Activated CD8-positive, alpha-beta memory T cell treated with anti-CD3 and anti-CD28 coated beads, Interleukin-2, amount 50 U/mL, for 4 hours (primary cell): ENCODE measurements at regions not wholly inside any gene's neighbourhood (a gene's known extent, or its start where the extent isn't known, plus 50 kb on each side); places are given as distances from the start of the nearest gene placed in this dataset.
"Not testable (repeated sequence)": the region's sequence is repeated elsewhere in the genome, so short reads cannot be mapped to it uniquely, and the experiment has no call there.

Experiments used
- DNase-seq: peaks from one replicate; pipeline ENCODE4 v3.0.0-alpha.2; 2020

DNA sequence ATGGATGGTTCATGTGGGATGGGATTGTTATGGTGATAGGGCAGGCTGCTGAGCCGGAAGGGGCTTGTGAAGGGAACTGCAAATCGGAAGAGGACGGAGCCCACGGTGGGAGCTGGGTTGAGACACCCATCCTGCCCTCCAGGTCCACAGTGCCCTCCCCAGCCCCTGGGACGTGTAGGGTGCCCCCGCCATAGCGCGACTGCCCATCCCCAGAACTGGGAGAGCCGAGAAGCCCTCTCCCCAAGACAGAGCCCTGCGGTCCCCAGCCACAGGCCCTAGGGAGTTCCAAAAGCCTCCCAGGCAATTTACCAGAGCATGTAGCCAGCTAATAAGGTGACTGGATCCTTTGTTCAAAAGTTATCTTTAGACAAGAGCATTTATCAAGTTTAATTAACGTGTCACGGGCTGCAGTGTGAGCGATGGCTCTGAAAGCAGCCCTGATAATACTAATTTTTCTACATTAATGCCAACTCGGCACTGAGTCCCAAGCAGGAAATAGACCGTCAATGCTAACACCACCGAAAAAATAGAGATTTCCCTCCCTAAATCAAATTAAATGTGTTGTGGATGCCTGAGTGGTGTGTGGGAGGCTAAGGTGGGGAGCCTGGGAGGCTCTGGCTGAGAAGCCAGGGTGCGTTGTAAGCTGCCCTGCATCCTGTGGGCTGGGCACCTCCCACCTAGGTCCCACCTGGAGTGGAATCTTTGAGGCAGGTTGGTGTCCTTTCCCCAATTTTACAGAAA, 76.8 kb upstream of the RTL6 start:
- no peak for DNase-seq

DNA sequence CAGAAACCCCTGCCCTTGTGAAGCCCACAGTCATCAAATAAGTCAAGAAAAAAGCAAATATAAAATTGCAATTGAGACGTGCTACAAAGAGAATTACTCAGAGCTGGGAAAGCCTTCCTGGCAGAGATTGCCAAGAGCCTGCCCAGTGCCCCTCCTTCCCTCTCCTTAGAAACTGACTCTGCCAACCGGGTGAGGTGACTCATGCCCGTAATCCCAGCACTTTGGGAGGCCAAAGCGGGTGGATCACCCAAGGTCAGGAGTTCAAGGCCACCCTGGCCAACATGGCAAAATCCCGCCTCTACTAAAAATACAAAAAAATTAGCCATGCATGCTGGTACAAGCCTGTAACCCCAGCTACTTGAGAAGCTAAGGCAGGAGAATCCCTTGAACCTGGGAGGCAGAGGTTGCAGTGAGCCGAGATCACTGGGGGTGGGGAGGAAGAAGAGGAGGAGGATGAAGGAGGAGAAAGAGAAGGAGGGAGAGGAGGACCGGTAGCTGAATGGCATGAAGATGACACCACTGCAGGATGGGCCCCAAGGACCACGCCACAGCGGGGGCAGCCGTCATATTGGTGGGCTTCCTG, 76.1 kb upstream of the RTL6 start:
- no peak for DNase-seq

DNA sequence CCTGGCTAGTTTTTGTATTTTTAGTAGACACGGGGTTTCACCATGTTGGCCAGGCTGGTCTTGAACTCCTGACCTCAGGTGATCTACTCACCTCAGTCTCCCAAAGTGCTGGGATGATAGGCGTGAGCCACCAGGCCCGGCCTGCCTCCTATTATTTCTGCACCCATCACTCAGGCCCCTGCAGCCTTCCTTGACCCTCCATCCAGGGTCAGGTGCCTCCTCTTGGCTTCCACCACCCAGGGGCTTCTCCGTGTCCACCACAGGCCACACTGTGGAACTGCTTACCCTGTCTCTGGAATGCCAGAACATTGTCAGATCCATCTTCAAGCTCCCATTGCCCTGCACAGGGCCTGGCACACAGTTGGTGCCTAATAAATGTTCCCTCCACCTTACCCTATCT, 75.4 kb upstream of the RTL6 start:
- DNase-seq, result no peak

DNA sequence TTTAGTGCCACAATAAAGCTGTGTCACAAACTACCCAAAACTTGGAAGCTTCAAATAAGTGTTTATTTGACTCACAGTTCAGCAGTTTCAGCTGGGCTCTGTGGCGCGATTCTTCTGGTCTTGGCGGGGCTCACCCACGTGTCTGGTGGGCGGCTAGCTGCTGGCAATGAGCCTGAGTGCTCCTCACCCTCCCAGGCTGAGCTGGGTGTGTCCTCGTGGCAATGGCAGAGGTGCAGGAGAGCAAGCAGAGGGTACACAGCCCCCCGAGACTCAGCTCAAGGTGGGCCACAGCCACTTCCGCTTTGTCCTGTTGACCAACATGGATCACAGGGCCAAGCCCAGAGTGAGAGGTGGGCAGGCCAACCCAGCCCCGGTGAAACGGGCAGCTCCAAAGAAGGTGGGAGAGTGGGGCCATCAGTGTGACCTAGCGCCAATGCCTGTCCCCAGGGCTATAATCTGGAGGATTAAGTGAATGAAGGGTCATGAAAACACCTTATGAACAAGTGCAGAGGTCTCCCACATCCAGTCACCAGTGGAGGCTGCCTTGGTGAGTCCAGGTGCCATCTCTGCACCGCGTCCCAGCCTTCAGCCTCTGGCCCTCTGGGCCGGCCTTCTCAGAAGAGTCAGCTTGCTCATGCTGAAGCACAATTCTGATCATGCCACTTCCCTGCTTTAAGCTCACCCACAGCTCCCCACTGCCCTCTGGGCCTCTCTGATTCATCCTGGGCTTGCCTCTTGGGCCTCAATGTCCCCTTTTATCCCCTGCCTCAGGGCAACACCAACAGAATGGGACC, 74.6 kb upstream of the RTL6 start:
- no peak for DNase-seq

DNA sequence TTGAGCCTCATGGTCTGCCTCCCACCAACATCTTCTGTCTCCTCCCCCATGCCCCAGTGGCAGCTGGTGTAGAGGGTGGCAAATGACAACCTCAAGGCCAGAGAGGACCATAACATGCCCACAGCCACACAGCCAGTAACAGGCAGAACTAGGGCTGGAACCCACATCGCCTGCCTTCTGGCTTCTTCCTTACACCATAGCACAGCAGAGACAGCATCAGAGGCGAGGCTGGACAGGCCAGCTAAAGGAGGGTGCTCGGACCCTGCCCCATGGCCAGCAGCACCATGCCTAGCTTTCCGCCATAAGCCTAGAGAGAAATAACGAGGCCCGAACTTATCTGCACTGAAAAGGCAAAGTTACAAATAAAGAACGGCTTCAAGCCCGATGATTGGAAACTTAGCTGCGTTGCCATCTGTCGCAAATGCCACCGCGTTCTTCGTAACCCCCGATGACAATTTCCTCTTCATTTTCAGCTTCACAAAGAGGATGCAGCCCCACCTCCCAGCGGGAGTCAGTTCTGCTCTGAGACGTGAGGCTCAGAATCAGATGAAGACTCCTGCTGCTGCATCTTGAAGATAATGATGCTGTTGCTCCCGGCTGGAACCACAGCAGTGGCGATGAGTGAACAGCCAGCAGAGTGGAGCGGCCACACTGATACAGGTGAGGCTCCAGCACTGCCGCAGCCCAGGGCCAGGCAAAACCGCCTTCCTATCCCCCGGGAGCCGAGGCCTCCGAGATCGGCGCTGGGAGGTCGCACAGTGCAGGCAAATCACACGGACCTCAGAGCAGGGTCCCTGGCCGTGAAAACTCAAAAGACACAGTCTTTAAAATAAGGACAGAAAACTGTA, 73.8 kb upstream of the RTL6 start:
- no peak for DNase-seq

DNA sequence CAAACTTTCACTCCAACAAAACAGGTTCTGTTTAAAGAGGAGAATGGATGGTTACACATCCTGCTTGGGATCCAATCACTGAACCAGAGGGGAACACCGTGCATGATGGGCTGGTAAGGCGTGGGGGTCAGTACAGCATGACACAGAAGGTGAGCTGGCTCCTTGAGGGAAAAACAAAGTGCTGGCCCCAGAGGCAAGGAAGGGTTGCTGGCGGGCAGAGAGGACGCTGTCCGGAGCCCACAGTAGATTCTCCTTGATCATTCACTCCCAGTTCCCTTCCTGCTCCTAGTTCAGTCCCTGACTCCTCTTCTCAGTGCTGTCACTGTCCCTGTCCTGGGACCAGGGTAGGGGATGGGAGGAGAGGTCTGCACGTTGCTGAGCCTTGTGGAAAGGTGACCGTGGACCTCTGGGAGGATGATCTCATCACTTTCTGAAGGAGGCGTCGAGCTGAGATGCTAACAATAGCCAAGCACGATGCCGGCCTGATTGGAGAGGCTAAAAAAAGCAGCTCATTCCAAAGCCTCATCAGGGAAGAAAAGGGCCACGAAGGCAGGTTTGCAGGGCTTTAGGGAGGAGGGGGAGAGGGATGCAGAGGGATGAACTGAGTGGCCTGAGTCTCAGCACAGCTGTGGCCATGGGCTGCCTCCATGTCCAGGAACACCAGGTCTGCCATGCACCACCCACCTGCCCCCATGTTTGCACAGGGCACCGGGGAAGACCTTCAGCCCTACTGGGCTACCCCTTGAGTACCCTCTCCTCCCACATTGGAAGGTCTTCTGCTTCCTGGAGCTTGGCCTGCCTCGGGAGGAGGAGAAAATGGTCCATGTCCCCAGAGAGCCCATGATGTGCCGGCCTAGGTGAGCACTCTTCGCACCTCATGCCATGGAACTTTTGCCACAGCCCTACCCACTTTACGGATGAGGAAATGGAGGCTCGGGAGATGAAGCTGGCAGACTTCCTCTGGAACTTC, 72.7 kb upstream of the RTL6 start:
- DNase-seq, result no peak

DNA sequence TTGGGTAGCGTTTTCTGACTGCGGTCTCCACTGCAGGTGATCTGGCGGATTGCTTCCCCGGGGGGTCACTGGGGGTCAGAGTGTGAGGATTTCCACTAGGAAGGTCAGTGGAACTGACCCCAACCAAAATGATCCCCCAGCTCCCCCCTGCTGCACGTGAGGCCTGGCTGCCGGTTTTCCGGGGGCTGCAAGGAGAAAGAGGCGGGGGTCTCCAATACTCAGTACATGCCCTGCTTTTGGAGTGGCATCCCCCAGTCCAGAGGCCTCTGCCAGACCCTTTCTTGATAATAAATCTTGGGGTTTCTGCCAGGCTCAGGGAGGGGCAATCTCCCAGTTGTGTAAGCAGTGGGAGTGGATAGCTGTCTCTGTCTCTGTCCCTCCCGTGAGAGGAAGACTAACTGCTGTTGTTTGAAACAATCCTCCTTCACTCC, 71.5 kb upstream of the RTL6 start:
- DNase-seq, result no peak

DNA sequence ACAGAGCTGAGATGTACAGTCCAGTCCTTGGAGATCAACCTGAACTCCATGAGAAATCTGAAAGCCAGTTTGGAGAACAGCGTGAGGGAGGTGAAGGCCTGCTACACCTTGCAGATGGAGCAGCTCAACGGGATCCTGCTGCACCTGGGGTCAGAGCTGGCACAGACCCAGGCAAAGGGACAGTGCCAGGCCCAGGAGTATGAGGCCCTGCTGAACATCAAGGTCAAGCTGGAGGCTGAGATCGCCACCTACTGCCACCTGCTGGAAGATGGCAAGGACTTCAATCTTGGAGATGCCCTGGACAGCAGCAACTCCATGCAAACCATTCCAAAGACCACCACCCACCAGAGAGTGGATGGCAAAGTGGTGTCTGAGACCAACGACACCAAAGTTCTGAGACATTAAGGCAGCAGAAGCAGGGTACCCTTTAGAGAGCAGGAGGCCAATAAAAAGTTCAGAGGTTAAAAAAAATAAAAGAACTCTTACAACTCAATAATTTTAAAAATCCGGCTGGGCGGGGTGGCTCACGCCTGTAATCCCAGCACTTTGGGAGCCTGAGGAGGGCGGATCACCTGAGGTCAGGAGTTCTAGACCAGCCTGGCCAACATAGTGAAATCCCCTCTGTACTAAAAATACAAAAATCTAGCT, 69.9 kb upstream of the RTL6 start:
- DNase-seq, result peak; percentile 59

DNA sequence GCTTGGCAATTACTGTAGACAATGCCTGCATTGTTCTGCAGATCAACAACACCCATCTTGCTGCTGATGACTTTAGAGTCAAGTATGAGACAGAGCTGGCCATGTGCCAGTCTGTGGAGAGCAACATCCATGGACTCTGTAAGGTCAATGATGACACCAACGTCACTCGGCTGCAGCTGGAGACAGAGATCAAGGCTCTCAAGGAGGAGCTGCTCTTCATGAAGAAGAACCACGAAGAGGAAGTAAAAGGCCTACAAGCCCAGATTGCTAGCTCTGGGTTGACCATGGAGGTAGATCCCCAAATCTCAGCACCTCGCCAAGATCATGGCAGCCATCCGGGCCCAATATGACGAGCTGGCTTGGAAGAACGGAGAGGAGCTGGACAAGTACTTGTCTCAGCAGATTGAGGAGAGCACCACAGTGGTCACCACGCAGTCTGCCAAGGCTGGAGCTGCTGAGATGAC, 69.4 kb upstream of the RTL6 start:
- DNase-seq, result not testable (repeated sequence)

DNA sequence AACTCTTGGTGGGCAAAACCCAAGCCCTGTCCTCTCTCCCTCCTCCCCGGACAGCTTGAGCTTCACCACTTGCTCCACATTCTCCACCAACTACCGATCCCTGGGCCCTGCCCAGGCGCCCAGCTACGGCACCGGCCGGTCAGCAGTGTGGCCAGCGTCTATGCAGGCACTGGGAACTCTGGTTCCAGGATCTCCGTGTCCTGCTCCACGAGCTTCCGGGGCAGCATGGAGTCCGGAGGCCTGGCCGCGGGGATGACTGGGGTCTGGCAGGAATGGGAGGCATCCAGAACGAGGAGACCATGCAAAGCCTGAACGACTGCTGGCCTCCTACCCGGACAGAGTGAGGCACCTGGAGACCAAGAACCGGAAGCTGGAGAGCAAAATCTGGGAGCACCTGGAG, 68.9 kb upstream of the RTL6 start:
- DNase-seq, result no peak

DNA sequence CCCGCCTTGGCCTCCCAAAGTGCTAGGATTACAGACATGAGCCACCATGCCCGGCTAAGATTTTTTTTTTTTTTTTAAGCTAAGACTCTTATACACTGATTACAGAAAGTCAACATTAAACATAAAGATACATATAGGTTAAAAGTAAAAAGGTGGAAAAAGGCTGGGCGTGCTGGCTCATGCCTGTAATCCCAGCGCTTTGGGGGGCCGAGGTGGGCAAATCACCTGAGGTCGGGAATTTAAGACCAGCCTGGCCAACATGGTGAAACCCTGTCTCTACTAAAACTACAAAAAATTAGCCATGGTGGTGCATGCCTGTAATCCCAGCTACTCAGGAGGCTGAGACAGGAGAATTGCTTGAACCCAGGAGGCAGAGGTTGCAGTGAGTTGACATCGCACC, 64.6 kb upstream of the RTL6 start:
- not testable (repeated sequence) for DNase-seq

DNA sequence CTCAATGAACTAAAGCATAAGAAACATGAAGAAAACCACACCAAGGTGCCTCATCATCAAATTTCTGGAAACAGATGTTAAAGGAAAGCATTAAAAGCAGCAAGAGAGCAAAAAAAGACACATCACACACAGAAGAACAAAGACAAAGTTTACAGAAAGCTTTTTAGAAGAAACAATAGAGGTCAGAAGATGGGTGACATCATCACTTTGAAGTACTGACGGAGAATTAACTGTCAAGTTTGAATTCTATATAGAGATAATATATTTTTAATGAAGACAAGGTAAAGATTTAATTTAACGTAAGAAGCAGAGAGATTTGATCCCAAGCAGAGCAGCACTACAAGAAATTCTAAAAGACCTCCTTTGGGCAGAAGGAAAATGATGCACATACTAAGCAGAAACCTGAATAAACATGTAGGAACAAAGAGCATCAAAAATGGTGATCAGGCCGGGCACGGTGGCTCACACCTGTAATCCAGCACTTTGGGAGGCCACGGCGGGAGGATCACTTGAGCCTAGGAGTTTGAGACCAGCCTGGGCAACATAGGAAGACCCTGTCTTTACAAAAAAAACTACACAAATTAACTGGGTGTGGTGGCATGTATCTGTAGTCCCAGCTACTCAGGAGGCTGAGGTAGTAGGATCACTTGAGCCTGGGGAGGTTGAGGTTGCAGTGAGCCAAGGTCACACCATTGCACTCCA, 63.3 kb upstream of the RTL6 start:
- no peak for DNase-seq

DNA sequence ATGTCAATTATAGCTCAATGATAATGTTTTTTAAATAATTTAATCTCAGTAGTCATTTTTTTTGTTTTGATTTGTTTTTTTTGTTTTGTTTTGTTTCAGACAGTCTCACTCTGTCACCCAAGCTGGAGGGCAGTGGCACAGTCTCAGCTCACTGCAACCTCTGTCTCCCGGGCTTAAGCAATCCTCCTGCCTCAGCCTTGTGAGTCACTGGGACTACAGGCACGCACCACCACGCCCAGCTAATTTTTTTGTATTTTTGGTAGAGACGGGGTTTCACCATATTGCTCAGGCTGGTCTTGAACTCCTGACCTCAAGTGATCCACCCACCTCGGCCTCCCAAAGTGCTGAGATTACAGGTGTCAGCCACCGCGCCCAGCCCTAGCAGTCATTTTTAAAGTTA, 60.6 kb upstream of the RTL6 start:
- not testable (repeated sequence) for DNase-seq

DNA sequence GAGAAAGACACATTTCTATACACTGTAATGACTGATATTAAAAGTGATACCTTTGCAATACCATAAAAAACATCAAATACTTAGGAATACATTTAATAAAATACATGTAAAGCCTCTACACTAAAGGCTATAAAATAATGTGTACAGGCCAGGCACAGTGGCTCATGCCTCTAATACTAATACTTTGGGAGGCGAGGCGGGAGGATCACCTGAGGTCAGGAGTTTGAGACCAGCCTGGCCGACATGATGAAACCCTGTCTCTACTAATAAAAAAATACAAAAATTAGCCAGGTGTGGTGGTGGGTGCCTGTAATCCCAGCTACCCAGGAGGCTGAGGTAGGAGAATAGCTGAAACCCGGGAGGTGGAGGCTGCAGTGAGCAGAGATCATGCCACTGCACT, 59.8 kb upstream of the RTL6 start:
- not testable (repeated sequence) for DNase-seq

DNA sequence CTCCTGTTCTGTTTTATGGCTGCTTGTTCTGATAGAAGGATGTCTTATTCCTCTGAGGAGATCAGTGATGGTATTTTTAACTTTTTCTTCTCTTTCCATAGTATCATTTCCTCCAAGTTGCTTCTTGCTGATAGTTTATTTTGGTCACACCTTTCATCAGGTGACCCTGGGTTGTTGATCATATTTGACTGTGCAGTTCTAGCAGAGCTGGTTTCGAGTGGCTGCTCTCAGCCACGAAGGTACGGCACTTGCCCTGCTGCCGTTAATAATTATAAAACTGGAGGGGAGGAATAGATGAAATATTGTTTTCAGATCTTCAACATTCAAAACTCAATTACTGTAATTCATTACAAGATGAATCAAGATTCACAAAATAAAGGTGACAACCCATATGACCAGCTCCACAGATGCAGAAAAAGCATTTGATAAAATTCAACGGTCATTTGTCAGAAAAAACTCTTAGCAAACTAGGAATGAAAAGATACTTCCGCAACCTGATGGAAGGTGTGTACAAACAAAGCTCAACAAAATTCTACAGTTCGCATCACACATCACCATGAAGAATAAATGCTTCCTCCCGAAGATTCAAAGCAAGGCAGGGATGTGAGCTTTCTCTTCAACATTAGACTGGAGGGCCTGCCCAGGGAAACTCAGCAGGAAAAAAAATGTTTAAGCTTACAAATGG, 59.2 kb upstream of the RTL6 start:
- no peak for DNase-seq

DNA sequence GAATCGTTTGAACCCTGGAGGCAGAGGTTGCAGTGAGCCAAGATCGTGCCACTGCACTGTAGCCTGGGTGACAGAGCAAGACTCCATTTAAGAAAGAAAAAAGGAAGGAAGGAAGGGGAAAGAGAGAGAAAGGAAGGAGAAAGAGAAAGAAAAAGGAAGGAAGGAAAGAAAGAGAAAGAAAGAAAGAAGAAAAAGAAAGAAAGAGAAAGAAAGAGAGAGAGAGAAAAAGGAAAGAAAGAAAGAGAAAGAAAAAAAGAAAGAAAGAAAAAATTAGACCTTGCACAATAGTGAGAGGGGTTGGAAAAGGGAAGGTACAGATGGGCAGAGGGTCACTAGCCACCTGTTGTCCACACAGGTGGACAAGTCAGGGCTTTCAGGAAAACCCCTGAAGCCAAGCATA, 57.6 kb upstream of the RTL6 start:
- DNase-seq, result no peak

DNA sequence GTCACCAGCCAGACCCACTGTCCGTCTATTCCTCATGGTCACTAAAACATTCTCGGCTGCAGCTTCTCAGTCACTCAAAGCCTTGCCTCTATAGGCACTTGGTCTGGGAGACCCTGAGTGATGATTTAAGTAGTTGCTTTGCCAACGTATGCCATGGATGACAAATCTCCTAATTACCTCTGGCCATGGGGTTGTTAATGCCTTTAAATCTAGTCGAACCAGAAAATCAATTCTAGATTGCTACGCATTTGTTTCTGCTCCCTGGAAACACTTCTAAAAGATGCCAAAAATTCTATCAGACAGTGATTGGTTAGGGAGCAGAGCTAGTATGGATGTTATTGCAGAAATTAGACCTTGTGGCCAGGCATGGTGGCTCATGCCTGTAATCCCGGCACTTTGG, 57.0 kb upstream of the RTL6 start:
- DNase-seq, result no peak

DNA sequence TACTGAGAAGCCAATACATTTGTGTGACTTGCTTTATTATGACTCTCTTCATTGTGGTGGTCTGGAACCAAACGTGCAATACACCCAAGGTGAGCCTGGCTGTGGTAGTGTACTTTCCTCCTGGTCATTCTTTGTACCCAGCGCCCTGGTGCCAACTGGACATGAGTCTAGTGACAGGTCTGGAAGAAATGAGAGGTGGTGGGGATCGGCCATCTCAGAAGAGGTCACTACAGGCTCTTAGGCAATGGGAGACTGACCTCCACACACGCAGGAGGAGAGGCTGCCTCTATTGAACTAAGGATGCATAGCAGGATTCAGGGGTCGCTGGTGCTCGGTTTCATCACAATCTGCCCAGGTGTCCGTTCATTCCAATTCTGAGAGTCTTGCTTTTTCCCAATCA, 56.4 kb upstream of the RTL6 start:
- DNase-seq, result no peak

DNA sequence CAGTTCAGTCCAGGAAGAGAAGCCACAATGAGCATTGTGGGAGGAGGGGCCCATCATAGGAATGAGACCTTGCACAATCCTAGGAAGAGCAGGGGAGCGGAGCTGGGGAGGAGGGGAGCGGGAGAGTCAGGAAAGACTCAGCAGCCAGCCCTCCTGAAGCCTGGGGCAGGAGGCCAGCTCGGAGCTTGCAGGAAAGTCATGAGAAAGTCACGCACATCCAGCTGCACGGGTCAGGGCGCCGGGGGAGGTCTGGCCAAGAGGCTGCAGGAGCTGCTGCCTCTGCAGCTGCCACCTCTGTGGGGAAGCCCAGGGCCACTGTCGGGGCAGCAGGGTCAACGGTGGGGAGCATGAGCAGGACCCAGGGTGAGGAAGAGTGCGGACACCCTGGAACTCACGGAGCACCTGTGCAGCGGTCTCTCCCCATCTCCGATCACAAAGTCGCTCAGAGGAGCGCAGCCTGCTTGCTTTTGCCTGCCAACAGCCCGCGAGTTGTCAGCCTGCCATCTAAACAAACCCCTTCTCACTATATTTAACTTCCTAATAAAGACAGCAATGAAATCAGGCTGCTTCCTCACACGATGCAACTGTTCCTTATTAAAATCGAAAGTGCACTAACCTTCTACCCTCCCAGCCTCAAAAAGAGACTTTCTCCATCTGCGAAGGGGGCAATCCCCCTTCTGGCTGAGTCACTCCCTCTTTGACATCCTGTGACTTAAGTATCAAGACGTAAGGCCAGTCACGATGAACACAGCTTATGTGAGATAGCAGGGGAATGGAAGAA, 52.9 kb upstream of the RTL6 start:
- no peak for DNase-seq
